Fibroblast of skin of back (primary cell): ENCODE measurements at regions not wholly inside any gene's neighbourhood (a gene's known extent, or its start where the extent isn't known, plus 50 kb on each side); places are given as distances from the start of the nearest gene placed in this dataset.
"Not testable (repeated sequence)": the region's sequence is repeated elsewhere in the genome, so short reads cannot be mapped to it uniquely, and the experiment has no call there.

Experiments
- DNase-seq: peaks from one replicate; pipeline ENCODE4 v3.0.0-alpha.2; 2013

DNA sequence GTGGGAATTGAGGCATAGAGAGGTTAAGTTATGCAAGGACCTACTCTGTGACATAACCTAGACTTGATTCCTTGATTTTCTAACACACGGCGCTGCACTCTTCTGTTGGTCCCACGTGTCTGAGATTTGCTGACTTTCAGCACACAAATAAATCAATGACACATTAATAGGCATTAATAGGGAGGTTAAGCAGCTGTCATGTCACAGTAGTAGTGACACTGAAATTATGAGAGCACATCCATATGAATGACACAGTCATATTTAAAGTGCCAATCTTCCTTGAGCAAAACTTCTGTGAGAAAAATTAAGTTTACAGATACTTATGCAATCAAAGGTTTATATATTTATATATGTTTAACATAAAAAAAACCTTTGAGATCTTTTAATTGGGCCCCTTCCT lies 805.4 kb upstream of the SORCS1 start:
- DNase-seq: no peak

- peak; percentile 71 for DNase-seq
Measured at GRCh38 chr10:107966826-107967225, 802.3 kb upstream of the SORCS1 start.

- no peak for DNase-seq
Measured at GRCh38 chr10:107952649-107953556, 788.4 kb upstream of the SORCS1 start.

DNA sequence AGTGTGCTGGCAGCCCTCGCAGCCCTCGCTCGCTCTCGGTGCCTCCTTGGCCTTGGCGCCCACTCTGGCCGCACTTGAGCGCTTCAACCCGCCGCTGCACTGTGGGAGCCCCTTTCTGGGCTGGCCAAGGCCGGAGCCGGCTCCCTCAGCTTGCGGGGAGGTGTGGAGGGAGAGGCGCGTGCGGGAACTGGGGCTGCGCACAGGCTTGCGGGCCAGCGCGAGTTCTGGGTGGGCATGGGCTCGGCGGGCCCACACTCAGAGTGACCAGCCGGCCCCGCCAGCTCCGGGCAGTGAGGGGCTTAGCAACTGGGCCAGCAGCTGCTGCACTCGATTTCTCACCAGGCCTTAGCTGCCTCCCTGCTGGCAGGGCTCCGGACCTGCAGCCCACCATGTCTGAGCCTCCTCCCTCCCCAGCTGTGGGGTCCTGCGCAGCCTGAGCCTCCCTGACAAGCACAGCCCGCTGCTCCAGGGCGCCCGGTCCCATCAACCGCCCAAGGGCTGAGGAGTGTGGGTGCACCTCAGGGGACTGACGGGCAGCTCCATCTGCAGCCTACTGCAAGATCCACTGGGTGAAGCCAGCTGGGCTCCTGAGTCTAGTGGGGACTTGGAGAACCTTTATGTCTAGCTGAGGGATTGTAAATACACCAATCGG lies 786.0 kb upstream of the SORCS1 start:
- not testable (repeated sequence) for DNase-seq

GRCh38 chr10:107942826-107943225 lies 778.3 kb upstream of the SORCS1 start:
- DNase-seq: no peak

DNA sequence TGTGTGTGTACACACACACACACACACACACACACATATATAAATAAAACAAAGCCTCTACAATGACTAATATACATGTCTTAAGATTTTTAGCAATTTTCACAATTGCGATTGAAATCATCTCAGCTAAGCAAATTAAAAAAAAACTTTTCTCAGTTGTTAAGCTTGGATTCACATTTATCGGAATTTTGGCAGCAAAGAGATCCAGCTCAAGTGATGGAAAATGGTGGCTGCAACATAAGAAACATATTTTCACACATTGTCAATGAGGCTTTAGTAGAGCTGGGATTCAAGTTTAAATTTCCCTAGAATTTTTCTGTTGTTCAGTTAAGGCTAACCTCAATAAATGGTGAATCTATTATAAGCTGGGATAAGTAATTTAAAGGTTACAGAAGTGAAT lies 768.6 kb upstream of the SORCS1 start:
- no peak for DNase-seq

- DNase-seq: no peak
Measured at GRCh38 chr10:107931808-107932207, 767.3 kb upstream of the SORCS1 start.

- DNase-seq: no peak
Measured at GRCh38 chr10:107930037-107930436, 765.5 kb upstream of the SORCS1 start.

- peak; percentile 3 for DNase-seq
Measured at GRCh38 chr10:107924458-107924857, 760.0 kb upstream of the SORCS1 start.

- no peak for DNase-seq
Measured at GRCh38 chr10:107919626-107920235, 755.2 kb upstream of the SORCS1 start.

DNA sequence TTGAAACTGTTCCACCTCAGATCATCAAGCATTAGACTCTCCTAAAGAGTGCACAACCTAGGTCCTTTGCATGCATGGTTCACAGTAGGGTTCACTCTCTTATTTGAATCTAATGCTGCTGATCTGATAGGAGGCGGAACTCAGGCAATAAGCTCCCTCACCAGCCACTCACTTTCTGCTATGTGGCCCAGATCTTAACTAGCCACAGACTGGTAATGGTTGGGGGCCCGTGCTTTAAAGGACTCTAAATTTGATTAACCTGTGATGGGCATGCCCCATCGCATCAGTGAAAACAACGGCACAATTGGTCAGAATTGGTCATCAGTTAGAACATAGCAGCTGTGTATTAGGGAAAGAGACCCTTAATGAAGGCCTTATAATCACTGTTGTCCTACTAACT lies 753.7 kb upstream of the SORCS1 start:
- DNase-seq: no peak

DNA sequence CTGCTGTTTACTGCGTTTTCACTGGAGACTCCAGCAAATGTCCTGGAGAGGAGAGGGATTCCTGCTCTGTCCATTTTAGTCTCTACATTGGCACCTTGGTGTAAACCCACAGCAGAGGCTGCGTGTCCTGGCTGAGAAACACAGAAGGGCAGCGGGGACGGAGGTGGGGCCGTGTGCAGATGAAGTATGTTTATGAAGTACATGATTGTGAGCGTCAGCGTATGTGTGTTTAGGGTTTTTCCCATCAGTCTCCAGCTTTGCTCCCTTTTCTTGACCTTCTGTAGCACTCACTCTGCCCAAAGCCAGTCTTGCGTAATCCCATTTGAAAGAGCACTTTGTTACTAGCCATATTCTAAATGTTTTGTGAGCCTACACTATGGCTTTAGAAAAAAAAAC lies 750.7 kb upstream of the SORCS1 start:
- DNase-seq: no peak

GRCh38 chr10:107914450-107915214 lies 750.1 kb upstream of the SORCS1 start:
- DNase-seq: peak; percentile 2

GRCh38 chr10:107913317-107914294 lies 749.1 kb upstream of the SORCS1 start:
- no peak for DNase-seq

GRCh38 chr10:107901076-107901475 lies 736.6 kb upstream of the SORCS1 start:
- no peak for DNase-seq

- no peak for DNase-seq
Measured at GRCh38 chr10:107900131-107900530, 735.6 kb upstream of the SORCS1 start.

DNA sequence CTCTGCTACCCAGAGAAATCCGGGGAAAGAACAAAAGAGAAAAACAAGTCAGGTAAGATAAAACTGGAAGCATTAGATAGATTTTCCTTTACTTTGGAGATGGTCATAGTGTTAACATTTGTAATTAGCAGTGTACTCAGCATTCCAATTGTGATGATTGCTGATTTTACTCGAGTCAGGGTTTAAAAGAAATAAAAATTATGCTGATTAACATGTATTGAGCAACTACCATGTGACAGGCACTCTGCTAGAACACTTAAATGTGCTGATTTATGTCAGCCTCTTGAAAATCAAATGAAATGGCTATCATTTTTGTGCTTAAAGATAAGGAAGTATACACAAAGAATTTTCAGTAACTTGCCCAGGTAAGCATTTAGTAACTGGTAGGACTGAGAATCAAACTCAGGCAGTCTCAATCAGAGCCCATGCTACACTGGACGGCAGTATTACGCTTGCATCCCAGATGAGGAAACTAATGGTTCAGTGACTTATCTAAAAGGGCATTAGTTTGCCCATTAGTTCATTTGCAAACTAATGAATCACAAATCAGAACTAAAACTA lies 735.1 kb upstream of the SORCS1 start:
- no peak for DNase-seq

DNA sequence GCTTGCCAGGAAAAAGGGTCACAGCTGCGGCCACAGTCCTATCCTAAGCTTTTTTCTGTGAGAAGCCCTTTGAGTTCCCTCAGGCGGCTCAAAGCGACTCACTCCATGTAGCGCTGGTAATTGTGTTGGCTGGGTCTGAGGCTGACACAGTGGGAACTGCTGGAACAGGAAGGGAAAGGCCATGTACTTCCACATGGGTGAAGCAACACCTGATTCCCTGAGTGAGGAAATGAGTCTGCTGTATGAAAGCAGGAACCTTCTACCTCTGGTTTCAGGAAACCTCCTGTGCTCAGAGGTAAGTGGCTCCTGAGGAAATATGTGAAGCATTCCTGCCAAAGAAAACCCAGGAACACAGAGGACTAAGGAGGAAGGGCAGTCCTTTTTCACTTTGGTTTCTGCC lies 734.6 kb upstream of the SORCS1 start:
- no peak for DNase-seq

DNA sequence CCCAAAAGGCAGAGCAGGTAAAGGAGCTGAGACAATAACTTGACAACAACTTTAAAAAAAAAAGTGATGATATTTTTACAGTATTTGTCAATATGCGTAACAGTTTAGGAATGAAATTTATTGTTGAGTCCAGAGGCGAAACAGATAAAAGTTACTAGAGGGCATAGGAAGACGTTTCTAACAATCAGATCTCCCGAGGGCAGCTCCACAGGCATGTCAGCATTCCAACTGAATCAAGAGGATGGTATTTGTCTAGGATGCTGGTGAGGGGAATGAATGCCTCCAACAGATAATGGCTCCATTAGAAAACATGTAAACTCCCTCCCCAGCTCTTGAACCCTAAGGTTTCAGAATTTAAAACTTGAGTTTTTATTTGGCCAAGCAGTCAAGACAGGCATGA lies 733.9 kb upstream of the SORCS1 start:
- DNase-seq: no peak

DNA sequence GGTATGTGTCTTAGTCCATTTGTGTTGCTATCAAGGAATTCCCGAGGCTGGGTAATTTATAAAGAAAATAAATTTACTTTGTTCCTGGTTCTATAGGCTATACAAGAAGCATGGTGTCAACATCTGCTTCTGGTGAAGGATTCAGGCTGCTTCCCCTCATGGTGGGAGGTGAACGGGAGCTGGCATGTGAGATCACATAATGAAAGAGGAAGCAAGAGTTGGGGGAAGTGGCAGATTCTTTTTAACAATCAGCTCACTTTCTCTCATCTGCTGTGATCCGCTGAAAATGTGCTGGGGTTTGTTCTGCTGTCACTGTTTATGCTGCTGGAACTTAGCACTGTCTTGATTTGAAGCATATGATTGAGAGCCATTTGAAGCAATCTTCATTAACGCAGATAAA lies 730.0 kb upstream of the SORCS1 start:
- DNase-seq: no peak

DNA sequence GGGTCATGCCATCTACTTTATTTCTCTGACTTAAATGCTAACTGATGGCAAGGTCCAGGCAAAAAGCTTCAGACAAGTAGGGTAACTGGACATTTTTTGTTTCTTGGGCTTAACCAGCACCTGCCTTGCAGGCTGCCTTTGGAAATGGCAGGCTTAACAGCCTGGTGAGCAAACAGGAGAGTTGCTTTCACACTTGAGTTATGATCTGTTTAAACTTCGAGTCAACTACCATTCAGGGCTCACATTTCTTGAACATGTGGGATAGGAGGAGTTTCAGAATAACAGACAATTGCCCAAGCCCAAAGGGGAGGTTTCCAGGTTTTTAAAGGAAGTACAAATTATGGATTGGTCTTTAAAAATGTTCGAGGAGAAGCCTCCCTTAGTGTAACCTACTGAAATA lies 724.6 kb upstream of the SORCS1 start:
- no peak for DNase-seq
